HG03060 (cell line): ENCODE measurements at regions not wholly inside any gene's neighbourhood (a gene's known extent, or its start where the extent isn't known, plus 50 kb on each side); places are given as distances from the start of the nearest gene placed in this dataset.
"Not testable (repeated sequence)": the region's sequence is repeated elsewhere in the genome, so short reads cannot be mapped to it uniquely, and the experiment has no call there.

Experiments used
- ATAC-seq: cut with Tn5 transposase; IDR thresholded peaks from one replicate; pipeline ENCODE4 v1.9.1; 2021; ENCODE audit warnings: low read depth, moderate number of reproducible peaks; ENCODE audit not compliant: unreplicated experiment

DNA sequence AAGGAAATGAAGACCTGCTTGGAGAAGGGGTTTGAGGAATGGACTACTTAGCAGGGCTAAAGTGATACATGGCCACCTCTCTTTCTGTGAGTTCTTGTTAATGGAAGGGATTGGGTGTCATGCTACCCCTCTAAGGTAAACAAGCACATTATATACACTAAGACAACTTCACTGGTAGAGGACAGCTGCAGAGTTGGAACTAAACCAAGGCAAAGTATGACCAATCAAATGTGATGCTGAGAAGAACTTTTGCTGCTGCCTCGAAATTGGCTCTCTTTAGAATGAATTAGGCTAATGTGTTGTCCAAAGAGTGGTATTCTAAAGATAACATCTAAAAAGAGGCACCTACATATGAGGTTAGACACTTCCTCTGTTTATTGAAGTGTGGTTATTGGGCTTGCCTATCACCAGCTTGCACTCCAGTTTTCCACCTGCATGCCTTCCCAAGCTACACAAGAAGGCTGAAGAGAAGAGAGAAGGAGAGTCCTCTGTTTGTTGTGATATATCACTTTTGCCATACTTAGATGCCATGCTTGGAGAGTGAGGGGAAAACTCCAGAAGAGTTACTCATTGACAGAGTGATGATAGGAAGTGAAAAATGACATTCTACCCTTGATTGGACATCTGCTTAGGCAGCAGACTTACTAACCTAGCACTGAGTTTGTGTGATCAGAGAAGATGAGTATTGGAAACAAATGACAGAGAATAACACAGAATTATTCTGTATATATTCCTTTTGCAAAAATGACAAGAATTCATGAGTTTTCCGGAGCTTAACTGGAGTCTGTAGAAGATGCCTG is 536.1 kb downstream of the ZNF608 start:
- ATAC-seq, result no peak

DNA sequence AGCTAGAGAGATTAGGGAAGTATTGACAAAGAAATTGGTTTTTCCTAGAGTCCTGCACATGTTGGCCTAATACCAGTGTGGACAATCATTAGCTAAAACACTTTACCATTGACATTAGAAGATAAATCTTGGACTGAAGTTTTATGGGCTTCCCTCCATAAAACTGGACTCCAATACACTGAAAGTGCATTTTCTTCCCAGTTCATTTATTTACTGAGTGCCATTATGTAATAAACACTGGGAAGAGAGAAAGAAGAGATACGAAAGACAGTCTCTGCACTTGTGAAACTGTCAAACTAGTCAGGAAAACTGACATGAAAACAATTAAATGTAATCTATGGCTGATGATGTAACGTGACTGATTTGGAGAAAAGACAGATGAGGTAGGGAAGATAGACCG is 539.3 kb downstream of the ZNF608 start:
- ATAC-seq, result no peak

DNA sequence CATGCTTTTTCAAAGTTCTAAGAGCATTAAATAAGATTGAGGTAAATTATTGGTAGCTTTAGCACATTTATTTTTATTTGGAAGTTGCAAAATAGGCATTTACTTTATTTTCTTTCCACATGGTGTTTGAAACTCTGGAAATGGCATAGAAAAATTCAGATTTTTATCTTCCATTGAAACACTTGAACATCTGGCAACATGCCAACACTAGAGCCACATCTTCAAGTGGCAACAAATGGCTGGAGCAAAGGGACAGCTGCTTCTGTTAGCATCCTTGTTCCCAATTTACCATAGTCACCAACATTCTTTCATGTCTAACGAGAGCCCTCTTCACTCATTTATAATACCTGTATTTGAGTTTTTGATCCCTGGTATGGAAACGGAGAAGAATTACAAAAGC is 539.9 kb downstream of the ZNF608 start:
- no peak for ATAC-seq

DNA sequence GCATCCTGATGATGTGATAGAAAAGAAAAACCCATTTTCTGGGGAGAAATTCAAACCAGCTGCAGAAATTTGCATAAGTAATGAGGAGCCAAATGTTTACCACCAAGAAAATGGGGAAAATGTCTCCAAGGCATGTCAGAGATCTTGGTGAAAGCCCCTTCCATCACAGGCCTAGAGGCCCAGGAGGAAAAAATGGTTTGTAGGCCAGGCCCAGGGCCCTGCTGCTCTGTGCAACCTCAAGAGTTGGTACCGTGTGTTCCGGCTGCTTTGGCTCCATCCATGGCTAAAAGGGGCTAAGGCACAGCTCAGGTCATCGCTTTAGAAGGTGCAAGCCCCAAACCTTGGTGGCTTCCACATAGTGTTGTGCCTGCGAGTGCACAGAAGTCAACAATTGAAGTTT is 543.1 kb downstream of the ZNF608 start:
- ATAC-seq, result no peak

DNA sequence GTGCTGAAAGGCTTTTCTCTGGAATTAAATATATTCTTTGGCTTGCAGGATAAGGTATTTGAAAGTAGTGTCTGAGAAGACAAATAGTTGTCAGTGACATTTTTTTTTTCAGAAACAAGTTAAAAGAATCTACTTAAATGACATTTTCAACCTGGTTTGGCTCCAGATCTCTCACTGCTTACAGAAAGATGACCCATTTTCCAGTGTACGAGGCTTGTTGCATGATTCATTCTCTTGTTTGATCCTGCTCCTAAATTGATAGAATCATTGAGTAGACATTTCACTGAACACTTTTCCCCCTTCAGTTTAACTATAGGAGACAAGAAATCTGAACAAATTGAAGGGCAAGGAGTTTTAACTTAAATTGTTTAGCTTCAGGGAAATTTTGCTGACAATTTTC is 546.1 kb downstream of the ZNF608 start:
- no peak for ATAC-seq

DNA sequence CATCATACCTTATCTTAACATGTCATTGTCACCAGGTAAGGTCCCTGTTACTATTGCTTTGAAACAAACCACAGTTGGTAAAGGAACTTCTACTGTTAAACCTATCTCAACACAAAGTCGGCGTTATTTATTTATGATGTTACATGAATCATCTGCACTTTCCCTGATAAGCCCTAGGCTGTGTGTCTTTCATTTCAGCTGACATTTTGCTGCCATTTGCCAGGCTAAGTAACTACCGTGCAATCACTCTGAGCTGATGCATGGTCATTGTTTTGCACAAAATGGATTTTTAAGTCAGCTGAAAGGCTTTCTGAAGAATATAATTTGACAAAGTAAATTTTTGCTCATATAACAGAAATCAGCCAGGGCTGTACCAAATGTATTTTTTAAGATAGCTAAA is 546.5 kb downstream of the ZNF608 start:
- no peak for ATAC-seq

DNA sequence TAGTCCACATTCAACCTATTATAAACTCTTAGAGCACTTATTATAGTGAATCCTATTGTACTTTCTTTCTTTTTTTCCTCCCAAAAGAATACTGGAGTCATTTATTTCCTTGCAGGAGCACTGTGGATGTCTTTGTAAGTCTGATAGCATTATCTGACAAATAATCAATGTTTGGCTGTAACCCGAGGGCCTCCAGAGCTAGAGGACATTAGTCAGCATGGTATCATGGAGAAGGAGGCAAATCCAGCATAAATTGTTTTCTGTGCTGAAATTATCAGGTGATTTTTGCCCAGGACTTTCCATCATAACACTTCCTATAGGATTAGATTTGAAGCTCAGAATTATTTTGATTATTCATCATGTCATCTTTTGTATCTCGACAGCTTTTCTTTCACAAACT is 551.0 kb downstream of the ZNF608 start:
- no peak for ATAC-seq

DNA sequence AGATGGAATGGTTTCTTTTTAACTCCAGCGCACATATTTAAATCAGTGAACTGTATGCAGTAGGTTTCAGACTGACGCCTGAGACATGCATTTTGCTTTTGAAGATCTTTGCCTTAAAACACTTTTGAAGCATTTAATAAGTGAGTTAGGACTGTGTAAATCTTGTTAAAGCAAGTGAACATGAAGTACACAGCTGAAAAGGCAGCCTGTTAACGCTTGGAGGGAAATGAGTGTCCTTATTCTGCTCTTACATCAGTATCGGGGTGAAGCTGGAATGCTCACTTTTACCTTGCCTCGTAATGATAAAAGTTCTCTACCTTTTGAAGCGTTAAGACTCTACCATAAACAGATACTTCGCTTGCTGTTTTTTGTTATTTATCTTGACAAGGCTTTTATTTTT is 552.2 kb downstream of the ZNF608 start:
- ATAC-seq, result no peak

DNA sequence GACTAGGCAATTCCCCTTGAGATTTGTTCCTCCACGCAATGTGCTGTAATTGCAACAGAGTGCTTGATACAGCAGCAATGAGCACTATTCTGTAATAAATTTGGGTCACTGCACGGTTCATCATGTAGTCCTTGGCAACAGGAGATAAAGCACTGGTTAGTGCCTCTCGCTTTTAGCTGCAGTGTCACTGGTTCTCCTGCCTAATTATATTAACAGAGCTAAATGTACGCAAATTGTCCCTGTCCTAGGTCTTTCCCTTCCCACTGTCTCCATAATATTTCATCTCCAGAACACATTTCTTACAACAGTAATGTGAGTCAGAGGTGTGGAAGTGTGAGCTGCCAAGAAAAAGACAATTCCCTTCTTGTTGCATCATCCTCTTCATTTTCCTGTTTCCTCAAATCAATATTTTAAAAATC is 553.1 kb downstream of the ZNF608 start:
- ATAC-seq, result no peak

DNA sequence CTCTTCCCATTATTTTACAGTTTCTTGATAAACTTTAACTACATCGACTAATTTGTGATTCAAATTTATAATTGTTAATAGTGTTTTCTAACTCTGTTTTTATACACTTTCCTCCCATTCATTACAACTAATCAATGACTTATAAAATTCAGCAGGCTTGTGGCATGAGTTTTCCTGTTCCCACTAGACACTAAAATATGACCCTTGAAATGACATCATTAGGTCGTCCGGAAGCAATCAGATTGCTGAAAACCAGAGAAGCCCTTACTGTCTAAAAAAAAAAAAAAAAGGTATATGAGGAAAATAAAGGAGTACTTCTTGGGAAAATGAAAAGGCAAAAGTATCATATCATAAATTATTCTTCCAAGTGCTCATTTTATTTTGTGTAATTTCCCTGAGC is 553.7 kb downstream of the ZNF608 start:
- ATAC-seq, result no peak

DNA sequence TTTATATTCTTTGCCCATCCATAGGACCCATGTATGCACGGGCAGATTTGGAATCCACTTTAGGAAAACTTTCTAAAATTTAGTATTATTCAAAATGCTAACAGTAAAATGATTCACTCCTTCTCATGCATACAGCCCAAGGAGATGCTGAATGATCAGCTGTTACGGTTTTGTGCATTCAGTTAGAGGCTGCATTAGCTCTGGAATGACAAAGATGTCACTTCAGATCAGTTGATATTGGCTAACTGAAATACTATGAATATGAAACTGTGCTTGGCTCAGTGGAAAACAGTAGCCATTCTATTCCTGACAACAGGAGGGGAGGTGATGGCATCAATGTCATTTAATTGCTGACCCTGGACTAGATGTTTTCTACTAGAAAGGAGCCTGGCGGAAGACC is 560.7 kb downstream of the ZNF608 start:
- ATAC-seq, result no peak

DNA sequence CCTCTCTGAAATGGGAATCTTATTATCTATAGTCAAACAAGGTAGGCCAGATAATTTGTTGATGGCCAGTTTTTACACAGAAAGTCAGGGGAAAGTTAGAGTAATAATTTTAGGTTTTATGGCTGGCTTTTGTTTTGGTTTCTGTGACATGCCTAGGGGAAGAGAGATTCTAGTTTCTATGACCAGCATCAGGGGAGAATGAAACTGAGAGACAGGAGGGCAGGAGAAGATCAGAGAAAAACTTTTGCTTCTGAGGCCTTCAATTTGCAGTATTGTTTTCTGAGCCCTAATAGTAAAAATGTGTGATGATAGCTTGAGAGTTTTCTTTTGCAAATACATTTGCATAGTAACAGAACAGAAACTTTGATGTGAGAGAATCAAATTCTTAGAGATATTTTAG is 564.3 kb downstream of the ZNF608 start:
- ATAC-seq, result no peak

DNA sequence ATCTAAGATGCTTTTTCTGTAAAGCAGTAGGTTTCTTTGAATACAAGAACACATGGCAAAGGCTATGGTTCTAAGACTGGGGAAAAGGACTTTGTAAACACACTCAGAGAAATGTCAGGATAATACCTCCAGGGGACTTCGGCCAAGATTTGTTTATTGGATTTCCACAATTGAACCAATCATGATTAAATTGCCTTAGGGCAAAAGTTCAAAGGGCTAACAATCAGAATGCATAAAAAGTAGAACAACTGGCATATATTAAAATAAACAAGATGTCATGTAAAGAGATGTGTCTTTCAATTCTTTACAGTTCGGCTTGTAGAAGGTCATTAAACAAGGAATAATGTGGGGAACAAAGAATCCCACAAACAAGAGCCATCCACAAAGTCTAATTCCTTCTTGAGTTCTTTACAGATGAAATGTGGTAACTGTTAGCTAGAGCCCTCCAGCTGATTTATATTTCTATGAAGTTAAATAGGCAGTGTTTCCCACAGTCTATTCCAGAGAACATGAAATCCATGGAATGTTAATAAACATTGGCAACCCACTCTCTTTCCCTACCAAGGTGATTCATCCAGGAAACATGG is 565.5 kb downstream of the ZNF608 start:
- ATAC-seq, result no peak

DNA sequence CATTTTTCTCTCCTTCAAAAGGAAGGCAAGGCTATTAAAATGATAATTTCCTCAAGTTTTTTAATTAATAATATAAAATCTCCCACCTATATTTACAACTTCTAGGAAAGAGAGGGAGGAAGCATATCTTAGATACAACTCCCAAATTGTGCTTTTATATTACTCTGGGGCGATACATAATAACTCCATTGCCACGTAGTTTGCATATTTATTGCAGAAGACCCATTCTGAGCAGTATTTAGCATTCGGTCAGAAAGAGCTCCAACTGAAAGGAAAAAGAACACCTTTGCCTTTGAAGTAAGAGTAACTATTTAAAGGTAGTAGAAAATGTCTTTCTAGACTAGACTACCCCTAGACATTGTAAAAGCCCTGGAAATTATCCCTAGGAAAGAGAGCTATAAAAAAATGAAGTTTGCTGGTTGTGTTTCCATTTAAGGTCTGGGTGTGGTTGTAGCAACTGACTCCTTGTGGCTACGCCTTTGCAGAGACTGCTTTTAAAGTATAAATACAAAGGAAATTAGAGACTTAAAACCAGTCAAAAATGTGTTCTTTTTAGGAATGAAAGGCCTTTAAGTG is 566.1 kb downstream of the ZNF608 start:
- no peak for ATAC-seq

DNA sequence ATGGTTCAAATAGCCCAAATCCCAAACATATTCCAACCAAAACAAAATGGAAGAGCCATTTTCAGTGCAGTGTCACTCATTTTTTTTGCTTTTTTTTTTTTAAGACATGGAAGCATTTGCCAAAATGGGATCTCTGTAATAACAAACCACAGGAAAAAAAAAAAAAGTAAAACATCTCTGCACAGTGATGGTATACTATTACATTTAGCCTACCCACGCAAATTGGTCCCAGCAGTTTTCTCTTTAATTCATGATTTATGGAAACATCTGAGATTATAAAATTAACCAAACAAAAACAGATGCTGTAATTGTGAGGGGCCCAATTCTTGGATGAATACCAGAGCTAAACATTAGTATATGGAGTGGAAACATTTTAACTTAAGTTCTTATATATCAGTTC is 566.6 kb downstream of the ZNF608 start:
- no peak for ATAC-seq

DNA sequence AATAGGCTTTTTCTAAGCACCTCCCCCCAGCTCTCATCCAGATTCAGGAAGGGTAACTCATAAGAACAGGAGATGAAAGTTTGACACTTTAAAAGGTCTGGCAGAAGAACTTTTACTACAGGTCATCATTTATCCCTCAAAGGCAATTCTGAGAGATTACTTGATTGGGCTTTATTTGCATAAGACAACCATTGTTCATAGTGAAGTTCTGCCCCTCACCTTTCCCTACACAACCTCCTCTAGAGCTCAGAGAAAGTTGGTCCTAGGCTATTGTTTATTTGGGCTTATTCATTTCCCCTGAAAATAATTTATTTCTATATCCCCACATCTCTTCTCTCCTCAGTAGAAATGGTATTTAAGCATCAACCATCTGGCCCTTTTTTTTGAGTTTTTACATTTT is 568.4 kb downstream of the ZNF608 start:
- ATAC-seq, result no peak

DNA sequence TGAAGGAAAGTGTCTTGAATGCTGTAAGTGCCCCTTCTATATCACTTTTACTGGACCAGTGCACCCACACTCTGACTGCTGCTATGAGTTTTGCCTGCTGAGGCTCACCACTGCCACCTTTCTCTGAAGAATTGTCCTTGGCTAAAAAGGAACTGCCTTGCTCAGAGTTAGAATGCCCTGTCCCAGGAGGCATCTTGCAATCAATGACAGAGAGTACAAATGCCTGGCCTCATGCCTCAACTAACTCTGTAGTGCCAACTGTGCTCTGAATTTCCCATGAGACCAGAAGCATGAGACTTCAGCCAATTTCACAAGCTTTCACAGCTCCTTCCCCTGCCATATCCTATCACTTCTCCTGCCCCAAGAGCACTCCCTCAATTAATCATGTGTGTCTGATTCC is 569.7 kb downstream of the ZNF608 start:
- ATAC-seq, result no peak

DNA sequence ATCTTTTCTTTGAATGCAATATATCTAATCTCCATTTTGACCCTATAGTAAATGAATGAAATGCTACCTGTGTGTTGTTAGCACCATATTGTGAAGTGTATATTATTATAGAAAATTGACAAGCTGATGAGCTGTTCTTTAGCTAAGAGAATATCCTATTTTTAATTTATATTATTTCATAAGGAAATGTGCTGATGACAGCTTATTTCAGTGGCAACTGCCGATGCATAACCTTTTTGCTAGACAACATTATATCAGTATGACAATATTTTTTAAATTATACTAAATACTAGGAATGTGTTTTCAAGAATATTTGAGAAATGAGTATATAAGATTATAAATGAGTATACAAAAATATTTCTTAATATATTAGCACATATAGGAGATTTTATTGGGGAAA is 573.1 kb downstream of the ZNF608 start:
- no peak for ATAC-seq

DNA sequence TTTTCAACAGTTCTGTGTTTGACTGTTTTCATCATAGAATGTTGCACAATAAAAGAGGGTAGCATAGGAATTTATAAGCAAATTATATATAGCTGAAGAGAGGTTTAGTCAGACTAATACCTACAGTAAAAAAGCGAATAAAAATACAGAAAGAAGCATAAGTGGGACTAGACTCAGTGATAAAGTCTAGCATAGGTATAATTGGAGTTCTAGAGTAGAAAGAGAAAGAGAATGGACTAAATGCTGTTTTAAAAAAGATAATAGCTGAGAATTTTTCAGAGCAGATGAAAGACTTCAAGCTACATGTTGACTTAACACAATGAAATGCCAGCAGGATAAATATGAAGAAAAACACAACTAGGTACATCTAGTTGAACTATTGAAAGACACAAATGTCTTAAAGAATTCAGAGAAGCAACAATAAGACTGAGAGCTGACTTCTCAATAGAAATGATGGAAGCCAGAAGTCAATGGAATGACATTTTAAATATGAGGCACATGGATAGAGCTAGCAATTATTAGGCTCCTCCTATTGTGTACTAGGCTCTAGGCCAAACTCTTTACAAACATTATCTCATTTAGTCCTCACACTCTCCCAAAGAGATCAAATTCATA is 573.9 kb downstream of the ZNF608 start:
- no peak for ATAC-seq

DNA sequence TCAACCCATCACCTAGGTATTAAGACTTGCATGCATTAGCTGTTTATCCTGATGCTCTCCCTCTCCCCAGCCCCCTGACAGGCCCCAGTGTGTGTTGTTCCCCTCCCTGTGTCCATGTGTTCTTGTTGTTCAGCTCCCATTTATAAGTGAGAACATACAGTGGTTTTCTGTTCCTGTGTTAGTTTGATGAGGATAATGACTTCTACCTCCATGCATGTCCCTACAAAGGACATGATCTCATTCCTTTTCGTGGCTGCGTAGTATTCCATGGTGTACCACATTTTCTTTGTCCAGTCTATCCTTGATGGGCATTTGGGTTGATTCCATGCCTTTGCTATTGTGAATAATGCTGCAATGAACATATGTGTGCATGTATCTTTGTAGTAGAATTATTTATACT is 578.3 kb downstream of the ZNF608 start:
- not testable (repeated sequence) for ATAC-seq

DNA sequence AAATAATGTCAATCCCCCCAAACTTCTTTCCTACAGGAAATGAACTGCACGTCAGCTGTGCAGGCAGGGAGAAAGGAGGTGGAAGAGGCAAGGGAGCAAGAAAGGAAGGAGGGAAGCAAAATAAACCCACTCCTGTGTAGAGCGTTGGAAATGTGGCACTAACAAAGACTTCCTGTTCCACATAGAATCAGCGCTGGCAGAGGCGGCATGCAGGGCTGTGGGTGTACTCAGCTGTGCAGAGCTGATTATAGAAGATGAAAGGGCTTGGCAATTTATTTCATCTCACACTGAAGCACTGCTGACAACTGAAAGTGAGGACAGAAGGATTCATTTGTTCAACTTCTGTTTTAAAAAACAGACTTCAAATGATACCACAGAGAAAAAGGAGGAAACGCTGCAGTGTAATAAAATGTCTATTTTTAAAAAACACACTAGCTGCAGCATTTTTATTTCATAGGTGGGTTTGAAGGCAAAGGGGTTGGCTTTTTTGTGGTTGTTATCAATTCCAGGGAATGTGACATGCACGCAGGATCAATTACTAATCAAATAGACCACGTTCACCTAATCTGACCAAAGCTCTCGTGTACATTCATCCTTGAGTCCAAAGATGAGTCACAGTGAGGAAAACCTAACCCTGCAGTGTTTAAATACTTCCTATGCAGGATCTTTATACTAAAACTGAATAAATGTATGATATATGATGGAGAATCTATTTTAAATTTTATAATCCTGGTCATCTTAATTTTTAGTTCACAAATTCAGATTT is 583.5 kb downstream of the ZNF608 start:
- no peak for ATAC-seq
